ENCODE measurements at regions not wholly inside any gene's neighbourhood (a gene's known extent, or its start where the extent isn't known, plus 50 kb on each side); places are given as distances from the start of the nearest gene placed in this dataset.

- no peak overlapping the region for H3K4me3 ChIP-seq (ENCODE audit: low read length)
These were observed 954.3 kb upstream of the SPRY2 start for GRCh38 chr13:81295177-81295576.

DNA sequence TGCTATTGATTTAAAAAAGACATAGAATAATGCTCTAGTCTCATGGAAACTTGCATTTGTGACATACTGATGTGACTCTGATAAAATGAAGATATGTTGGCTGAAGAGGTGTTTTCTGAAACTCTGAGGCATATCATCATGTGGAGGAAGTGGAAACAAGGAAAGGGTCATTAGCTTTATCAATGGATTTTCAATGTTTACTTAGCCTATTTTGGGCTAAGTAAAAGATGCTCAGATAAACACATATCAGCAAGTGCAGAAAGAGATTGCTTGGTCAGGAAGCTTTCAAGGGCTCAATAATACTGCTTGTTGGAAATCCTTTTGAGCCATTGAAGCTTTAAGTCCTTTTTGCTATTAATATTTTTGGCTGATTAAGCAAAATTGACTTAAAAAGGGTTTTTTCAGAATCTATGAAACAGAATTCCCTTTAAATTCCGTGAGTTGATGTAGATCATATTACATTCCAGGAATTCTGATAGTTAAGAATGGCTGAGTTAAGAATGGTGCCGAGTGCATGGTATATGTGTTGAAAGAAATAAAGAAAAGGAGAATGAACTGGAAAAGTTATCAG, 952.8 kb upstream of the SPRY2 start:
- TF ChIP-seq CTCF (conservative IDR thresholded peaks at IDR 0.05; ENCODE audit: low read length): no peak
- no peak for DNase-seq (ENCODE audit: low read depth)
- no peak overlapping the region for H3K4me3 ChIP-seq (ENCODE audit: low read length)

More at GRCh38 chr13:81295177-81295576, 954.3 kb upstream of the SPRY2 start:
- no peak for DNase-seq (ENCODE audit: low read depth)
- TF ChIP-seq CTCF (conservative IDR thresholded peaks at IDR 0.05; ENCODE audit: low read length): no peak

DNA sequence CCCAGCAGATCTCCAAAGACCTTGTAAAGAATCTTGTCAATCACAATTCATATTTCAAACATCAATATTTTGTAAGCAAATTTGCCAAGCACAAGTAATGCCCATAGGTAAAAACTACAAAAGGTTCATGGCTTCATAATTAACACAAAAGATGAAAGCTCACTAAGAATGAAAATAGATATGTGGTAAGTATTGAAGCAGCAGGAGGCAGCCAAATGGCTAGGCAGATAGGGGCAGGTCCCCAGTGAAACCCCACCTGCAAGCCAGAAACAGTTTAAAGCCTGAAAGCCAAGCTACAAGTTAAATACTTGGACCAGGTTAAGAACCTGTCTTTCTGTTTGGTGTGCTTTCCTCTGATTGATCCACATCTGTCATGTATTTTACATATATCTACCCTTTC, 942.6 kb upstream of the SPRY2 start:
- TF ChIP-seq CTCF (conservative IDR thresholded peaks at IDR 0.05; ENCODE audit: low read length): no peak
- no peak for DNase-seq (ENCODE audit: low read depth)
- no peak overlapping the region for H3K4me3 ChIP-seq (ENCODE audit: low read length)

GRCh38 chr13:81283062-81283461, 942.1 kb upstream of the SPRY2 start:
- no peak overlapping the region for H3K4me3 ChIP-seq (ENCODE audit: low read length)
- no peak for DNase-seq (ENCODE audit: low read depth)
- no peak for TF ChIP-seq CTCF (conservative IDR thresholded peaks at IDR 0.05; ENCODE audit: low read length)

GRCh38 chr13:81275666-81276258, 934.8 kb upstream of the SPRY2 start:
- no peak overlapping the region for H3K4me3 ChIP-seq (ENCODE audit: low read length)
- TF ChIP-seq CTCF (conservative IDR thresholded peaks at IDR 0.05; ENCODE audit: low read length): no peak
- DNase-seq (ENCODE audit: low read depth): no peak

GRCh38 chr13:81247711-81248110, 906.8 kb upstream of the SPRY2 start:
- no peak for TF ChIP-seq CTCF (conservative IDR thresholded peaks at IDR 0.05; ENCODE audit: low read length)
- no peak overlapping the region for H3K4me3 ChIP-seq (ENCODE audit: low read length)
- no peak for DNase-seq (ENCODE audit: low read depth)

- no peak overlapping the region for H3K4me3 ChIP-seq (ENCODE audit: low read length)
- no peak for DNase-seq (ENCODE audit: low read depth)
- no peak for TF ChIP-seq CTCF (conservative IDR thresholded peaks at IDR 0.05; ENCODE audit: low read length)
These were observed 905.6 kb upstream of the SPRY2 start for GRCh38 chr13:81246556-81246955.

Measured in AG10803 (cell line).